ENCODE measurements at regions not wholly inside any gene's neighbourhood (a gene's known extent, or its start where the extent isn't known, plus 50 kb on each side); places are given as distances from the start of the nearest gene placed in this dataset.

- Histone ChIP-seq H3K27me3 (no peaks in the 10 kb centered on the region), H3K4me3 (no peak overlapping the region), H3K27ac (no peak overlapping the region), H3K36me3 (no peaks in the 10 kb centered on the region), H3K4me1 (peaks cover 0 to 10% (median 5%) of the 10 kb centered on the region in 3 donors), H3K9me3 (no peaks in the 10 kb centered on the region)
- 100% methylated on average over 3 of the region's 3 CpGs for WGBS, 2 donors (ENCODE audit: low coverage in 1 of 2)
- ATAC-seq, result no peak
- TF ChIP-seq EP300 (IDR thresholded peaks at IDR 0.05) (no peak), POLR2AphosphoS5 (IDR thresholded peaks at IDR 0.05) (no peak), CTCF (IDR thresholded peaks at IDR 0.05) (no peak), POLR2A (IDR thresholded peaks at IDR 0.05) (no peak)
Observed at GRCh38 chr21:27366646-27367235, 399.9 kb upstream of the ADAMTS5 start.

- H3K27ac ChIP-seq, result no peak overlapping the region
- no peaks in the 10 kb centered on the region for H3K36me3 ChIP-seq
- no peak for ATAC-seq
- peaks cover 0 to 7% (median 0%) of the 10 kb centered on the region in 3 donors for H3K4me1 ChIP-seq
- WGBS, 2 donors (ENCODE audit: low coverage in 1 of 2), result 93 to 100% methylated on average over 4 of the region's 4 CpGs
- TF ChIP-seq POLR2A (IDR thresholded peaks at IDR 0.05) (no peak), EP300 (IDR thresholded peaks at IDR 0.05) (no peak), POLR2AphosphoS5 (IDR thresholded peaks at IDR 0.05) (no peak), CTCF (IDR thresholded peaks at IDR 0.05) (no peak)
- H3K9me3 ChIP-seq, result no peaks in the 10 kb centered on the region
- H3K4me3 ChIP-seq, result no peak overlapping the region
- no peaks in the 10 kb centered on the region for H3K27me3 ChIP-seq
Observed at GRCh38 chr21:27366036-27366435, 399.1 kb upstream of the ADAMTS5 start.

- no peaks in the 10 kb centered on the region for H3K27me3 ChIP-seq
- TF ChIP-seq EP300 (IDR thresholded peaks at IDR 0.05) (no peak), CTCF (IDR thresholded peaks at IDR 0.05) (no peak), POLR2A (IDR thresholded peaks at IDR 0.05) (no peak), POLR2AphosphoS5 (IDR thresholded peaks at IDR 0.05) (no peak)
- H3K9me3 ChIP-seq, result no peaks in the 10 kb centered on the region
- H3K27ac ChIP-seq, result no peak overlapping the region
- no peak overlapping the region for H3K4me3 ChIP-seq
- H3K36me3 ChIP-seq, result no peaks in the 10 kb centered on the region
- no peak for ATAC-seq
- peaks cover 0 to under 1% (median 0%) of the 10 kb centered on the region in 3 donors for H3K4me1 ChIP-seq
Observed at GRCh38 chr21:27365394-27365793, 398.5 kb upstream of the ADAMTS5 start.

- whole genome bisulfite sequencing, 2 donors (ENCODE audit: low coverage in 1 of 2), result 80 to 95% methylated on average over 3 of the region's 3 CpGs
- TF ChIP-seq CTCF (IDR thresholded peaks at IDR 0.05) (no peak), EP300 (IDR thresholded peaks at IDR 0.05) (no peak), POLR2AphosphoS5 (IDR thresholded peaks at IDR 0.05) (no peak), POLR2A (IDR thresholded peaks at IDR 0.05) (no peak)
- Histone ChIP-seq H3K9me3 (no peaks in the 10 kb centered on the region), H3K4me1 (peaks cover 0 to 6% (median 0%) of the 10 kb centered on the region in 3 donors), H3K27me3 (no peaks in the 10 kb centered on the region), H3K27ac (no peak overlapping the region), H3K36me3 (no peaks in the 10 kb centered on the region), H3K4me3 (no peak overlapping the region)
- no peak for ATAC-seq
Observed at GRCh38 chr21:27363719-27364477, 397.0 kb upstream of the ADAMTS5 start.

GRCh38 chr21:27362249-27362648 is 395.4 kb upstream of the ADAMTS5 start:
- Histone ChIP-seq H3K36me3 (no peaks in the 10 kb centered on the region), H3K4me3 (no peak overlapping the region), H3K27me3 (no peaks in the 10 kb centered on the region), H3K9me3 (no peaks in the 10 kb centered on the region), H3K4me1 (peaks cover 0 to 6% (median 0%) of the 10 kb centered on the region in 3 donors), H3K27ac (no peak overlapping the region)
- 100% methylated on average over 1 of the region's 1 CpG for WGBS, 2 donors (ENCODE audit: low coverage in 1 of 2)
- no peak for ATAC-seq
- TF ChIP-seq POLR2AphosphoS5 (IDR thresholded peaks at IDR 0.05) (no peak), POLR2A (IDR thresholded peaks at IDR 0.05) (no peak), EP300 (IDR thresholded peaks at IDR 0.05) (no peak), CTCF (IDR thresholded peaks at IDR 0.05) (no peak)
